Activated T-helper 2 cell treated with anti-CD3 and anti-CD28 coated beads, Interferon-gamma antibody, Interleukin-2, Interleukin-4, amounts not matched to agents 10 μg/mL and 5 μg/mL and 100 μg/mL, durations not matched to agents 14 hours and 24 hours and 36 hours (primary cell): ENCODE measurements at regions not wholly inside any gene's neighbourhood (a gene's known extent, or its start where the extent isn't known, plus 50 kb on each side); places are given as distances from the start of the nearest gene placed in this dataset.

Experiments used
- DNase-seq: peaks from one replicate; pipeline ENCODE4 v3.0.0; 2021; ENCODE audit warnings: low spot score
- H3K27ac Mint-ChIP-seq: one replicate; pipeline ENCODE4 v1.8.0; 2021; ENCODE audit warnings: mixed read lengths
- H3K27me3 Mint-ChIP-seq: one replicate; pipeline ENCODE4 v1.8.0; 2021; ENCODE audit warnings: low read depth, mixed read lengths
- H3K36me3 Mint-ChIP-seq: one replicate; pipeline ENCODE4 v1.8.0; 2021; ENCODE audit warnings: low read depth, mixed read lengths
- H3K4me1 Mint-ChIP-seq: one replicate; pipeline ENCODE4 v1.8.0; 2021; ENCODE audit warnings: low read depth, mixed read lengths
- H3K4me3 Mint-ChIP-seq: one replicate; pipeline ENCODE4 v1.8.0; 2021; ENCODE audit warnings: low read depth, mild to moderate bottlenecking, moderate library complexity, mixed read lengths
- H3K9me3 Mint-ChIP-seq: one replicate; pipeline ENCODE4 v1.8.0; 2021; ENCODE audit warnings: mixed read lengths
- intact Hi-C: fragments of 100-400 bp; cut with micrococcal nuclease; formaldehyde crosslinking; loops from one replicate; pipeline ENCODE4 v1.15.1; 2023

DNA sequence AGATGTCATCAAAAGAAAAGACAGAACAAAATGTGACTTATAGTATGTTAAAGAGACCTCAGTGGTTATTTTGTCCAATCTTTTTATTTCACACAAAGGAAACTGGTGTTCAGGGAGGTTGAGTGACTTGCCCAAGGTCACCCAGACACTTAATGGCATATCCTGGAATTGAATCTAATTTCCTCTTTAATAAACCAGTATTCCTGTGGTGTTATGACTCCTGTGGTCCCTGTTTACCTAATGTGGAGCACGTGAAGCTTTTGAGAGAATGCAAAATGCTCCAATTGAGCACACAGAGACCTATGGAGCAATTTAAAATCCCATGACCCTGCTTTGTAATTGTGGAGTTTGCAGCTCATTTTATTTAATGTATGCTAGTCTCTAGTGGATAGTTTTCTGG is 251.9 kb downstream of the REEP3 start:
- Mint-ChIP-seq H3K4me3 (no peak overlapping the region), H3K4me1 (no peaks in the 10 kb centered on the region), H3K36me3 (no peaks in the 10 kb centered on the region), H3K9me3 (no peaks in the 10 kb centered on the region), H3K27me3 (peaks cover 20% of the 10 kb centered on the region), H3K27ac (no peak overlapping the region)
- no peak for DNase-seq
- intact Hi-C loops, result no loop called here

DNA sequence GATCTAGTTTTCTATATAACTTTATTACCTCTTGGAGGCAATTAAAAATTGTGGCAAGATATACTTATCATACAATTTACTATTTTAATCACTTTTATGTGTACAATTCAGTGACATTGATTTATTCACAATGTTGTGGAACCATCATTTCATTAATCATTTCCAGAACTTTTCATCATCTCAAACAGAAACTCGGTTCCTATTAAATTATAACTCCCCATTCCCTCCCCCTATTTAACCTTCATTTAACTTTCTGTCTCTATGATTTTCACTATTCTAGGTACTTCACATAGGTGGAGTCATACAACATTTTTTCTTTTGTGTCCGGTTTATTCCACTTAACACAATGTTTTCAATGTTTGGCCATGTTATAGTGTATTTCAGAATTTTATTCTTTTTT is 252.8 kb downstream of the REEP3 start:
- no peaks in the 10 kb centered on the region for H3K36me3 Mint-ChIP-seq
- DNase-seq, result no peak
- H3K27me3 Mint-ChIP-seq, result peaks cover 20% of the 10 kb centered on the region
- intact Hi-C loops, result no loop called here
- no peak overlapping the region for H3K4me3 Mint-ChIP-seq
- H3K9me3 Mint-ChIP-seq, result no peaks in the 10 kb centered on the region
- H3K27ac Mint-ChIP-seq, result no peak overlapping the region
- H3K4me1 Mint-ChIP-seq, result no peaks in the 10 kb centered on the region

DNA sequence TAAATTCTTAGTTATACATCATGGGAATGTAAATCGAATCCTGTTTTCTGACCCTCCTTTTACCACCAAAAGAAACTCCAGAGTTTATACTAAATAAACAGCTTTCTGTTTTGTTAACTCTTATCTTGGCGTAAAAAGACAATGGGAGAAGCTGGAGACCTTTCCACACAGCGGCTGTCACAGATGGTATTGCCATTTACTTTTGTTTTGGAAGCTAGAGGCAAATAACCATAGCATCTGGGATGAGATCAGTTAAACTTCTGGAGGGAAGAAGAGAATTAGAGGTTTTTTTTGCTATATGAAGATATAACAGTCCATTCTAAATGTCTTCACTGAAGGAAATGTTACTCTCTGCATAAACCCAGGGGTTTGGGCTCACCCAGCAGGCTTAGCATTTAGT is 258.9 kb downstream of the REEP3 start:
- intact Hi-C loops, result no loop called here
- Mint-ChIP-seq H3K27me3 (peaks cover 9% of the 10 kb centered on the region), H3K36me3 (no peaks in the 10 kb centered on the region), H3K27ac (no peak overlapping the region), H3K9me3 (no peaks in the 10 kb centered on the region), H3K4me1 (no peaks in the 10 kb centered on the region), H3K4me3 (no peak overlapping the region)
- no peak for DNase-seq

DNA sequence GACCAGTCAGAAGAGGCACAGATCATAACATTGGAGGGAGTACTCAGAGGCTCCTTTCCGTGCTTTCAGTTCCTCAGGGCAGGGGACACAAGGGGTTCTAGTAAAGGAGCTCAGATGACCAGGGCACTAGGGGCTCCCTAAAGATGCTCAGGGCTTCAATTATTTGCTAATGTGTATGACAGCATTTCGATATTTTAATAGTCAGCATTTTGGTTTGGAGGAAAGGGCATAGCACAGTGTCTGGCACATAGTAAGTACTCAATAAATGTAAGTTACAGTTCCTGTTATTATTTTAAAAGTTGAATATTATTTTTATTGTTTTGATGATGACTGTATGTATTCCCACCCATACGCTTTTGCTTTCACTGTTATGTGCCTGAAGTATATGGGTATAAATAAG is 260.0 kb downstream of the REEP3 start:
- no peaks in the 10 kb centered on the region for H3K9me3 Mint-ChIP-seq
- H3K4me1 Mint-ChIP-seq, result no peaks in the 10 kb centered on the region
- H3K27me3 Mint-ChIP-seq, result peaks cover 11% of the 10 kb centered on the region
- H3K36me3 Mint-ChIP-seq, result no peaks in the 10 kb centered on the region
- intact Hi-C loops, result no loop called here
- H3K4me3 Mint-ChIP-seq, result no peak overlapping the region
- DNase-seq, result no peak
- H3K27ac Mint-ChIP-seq, result no peak overlapping the region

DNA sequence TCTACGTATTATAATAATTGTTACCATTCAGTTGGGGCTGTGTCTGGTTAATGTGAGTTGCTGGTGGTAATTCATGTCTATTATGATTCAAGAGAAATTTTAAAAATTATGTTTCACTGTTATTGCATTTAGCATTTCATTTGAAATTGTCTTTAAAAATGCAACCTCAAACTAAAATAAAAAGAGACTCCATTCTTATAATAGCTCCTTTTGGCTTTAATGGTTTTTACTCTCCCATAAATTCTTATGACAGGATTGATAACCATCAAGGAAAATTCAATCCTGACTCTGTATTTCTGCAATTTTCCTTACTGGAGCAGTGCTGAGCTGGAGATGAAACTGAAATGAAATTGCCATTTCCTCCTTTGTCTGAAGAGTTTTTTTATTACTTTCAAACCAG is 262.7 kb downstream of the REEP3 start:
- peaks cover 3% of the 10 kb centered on the region for H3K4me1 Mint-ChIP-seq
- H3K27me3 Mint-ChIP-seq, result peaks cover 7% of the 10 kb centered on the region
- intact Hi-C loops, result no loop called here
- H3K9me3 Mint-ChIP-seq, result peaks cover 5% of the 10 kb centered on the region
- H3K36me3 Mint-ChIP-seq, result no peaks in the 10 kb centered on the region
- H3K27ac Mint-ChIP-seq, result no peak overlapping the region
- no peak for DNase-seq
- H3K4me3 Mint-ChIP-seq, result no peak overlapping the region

DNA sequence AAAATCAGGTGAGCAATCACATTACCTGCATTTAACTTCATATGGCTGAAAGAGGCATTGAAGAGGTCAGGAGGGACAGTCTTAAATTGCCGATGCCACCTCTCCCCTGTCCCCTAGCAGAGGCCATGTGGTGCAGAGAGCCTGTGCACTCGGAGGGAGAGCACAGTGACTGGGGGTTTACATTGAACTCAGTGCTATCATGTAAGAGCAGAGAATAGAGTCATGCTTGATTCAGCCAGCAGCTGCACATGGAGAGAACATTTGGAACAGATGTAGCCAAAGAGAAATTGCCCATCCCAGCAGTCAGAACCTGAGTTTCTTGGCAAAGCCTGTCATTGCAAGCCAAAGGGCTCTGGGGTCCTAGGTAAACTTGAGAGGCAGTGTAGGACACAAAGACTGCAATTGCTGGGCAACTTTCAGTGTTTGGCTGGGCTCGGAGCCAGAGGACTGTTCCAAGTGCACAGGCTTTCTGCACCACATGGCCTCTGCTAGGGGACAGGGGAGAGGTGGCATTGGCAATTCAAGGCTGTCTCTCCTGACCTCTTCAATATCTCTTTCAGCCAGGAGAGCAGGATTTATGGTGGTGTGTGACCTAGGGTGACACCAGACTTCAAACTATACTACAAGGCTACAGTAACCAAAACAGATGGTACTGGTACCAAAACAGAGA is 267.1 kb downstream of the REEP3 start:
- intact Hi-C loops, result no loop called here
- Mint-ChIP-seq H3K27me3 (peaks cover 10% of the 10 kb centered on the region), H3K27ac (no peak overlapping the region), H3K36me3 (no peaks in the 10 kb centered on the region), H3K4me3 (no peak overlapping the region), H3K9me3 (peaks cover 5% of the 10 kb centered on the region), H3K4me1 (peaks cover 3% of the 10 kb centered on the region)
- DNase-seq, result no peak

DNA sequence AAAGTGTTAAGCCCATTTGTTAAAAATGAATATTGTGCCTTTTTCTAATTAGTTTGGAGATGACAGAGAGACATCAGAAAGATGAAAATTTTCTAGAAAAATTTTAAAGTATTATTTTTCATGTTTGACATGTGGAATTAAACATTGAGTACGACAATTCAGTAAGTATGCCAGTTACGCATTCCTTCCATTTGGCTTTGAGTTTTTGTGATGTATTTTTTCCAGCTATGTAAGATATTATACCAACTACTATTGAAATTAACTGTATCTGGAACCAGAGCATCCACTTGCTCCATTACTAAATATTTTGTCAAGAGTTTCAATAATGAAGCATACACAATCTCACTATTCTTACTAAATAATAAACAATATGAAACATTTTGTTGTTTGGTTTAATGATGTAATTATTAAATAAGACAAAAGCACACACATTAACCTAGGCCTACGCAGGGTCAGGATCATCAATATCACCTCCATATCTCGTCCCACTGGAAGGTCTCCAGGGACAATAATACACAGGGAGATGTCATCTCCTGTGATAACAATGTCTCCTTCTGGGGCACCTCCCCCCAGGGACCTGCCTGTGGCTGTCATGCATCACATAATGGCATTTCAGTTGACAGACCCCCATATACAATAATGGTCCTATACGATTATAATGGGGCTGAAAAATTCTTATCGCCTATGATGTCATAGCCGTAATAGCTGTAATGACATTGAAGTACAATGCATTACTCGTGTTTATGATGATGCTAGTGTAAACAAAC is 274.1 kb downstream of the REEP3 start:
- Mint-ChIP-seq H3K36me3 (no peaks in the 10 kb centered on the region), H3K4me1 (no peaks in the 10 kb centered on the region), H3K4me3 (no peak overlapping the region), H3K27ac (no peak overlapping the region), H3K9me3 (no peaks in the 10 kb centered on the region), H3K27me3 (peaks cover 7% of the 10 kb centered on the region)
- DNase-seq, result no peak
- intact Hi-C loops, result no loop called here

DNA sequence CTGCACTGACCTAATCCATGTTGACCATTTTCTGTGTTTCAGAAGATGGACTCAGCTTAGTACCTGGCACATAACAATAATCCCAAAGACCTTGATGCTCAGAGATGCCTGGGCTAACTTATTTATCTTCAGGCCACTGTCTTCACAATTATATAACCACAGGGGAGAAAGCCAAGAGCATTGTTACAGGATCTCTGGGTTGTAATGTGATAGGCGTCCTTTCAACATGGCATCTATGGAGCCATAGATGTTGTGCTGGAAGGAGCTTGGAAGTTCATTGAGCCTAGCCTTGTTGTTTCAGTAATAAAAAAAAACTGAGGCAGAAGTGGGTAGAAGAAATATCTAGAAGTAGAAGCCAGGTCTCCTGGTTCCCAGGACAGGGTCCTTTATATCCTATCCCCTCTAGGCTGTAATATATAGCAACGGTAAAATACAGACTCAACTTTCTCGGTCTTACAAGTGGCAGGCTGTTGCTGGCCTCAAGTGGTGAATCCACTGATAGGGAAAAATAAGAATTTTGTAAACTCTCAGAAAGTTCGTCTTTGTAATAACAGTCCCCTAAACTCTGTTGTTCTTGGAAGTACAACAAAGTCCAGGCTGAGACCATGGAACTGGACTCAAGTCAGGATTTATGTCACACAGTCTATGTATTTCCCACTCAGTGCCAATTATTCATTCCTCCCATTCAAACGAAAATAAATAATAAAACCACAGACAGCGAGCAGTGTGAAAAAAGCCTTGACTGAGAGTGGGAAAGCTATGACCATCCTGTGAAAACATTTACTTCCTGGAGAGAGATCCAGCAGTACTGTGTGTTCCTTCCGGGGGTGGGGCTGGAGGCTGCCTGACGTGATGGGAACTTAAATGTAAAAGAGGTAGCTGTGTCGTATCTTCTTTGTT is 277.6 kb downstream of the REEP3 start:
- H3K27ac Mint-ChIP-seq, result no peak overlapping the region
- no peaks in the 10 kb centered on the region for H3K9me3 Mint-ChIP-seq
- no peak for DNase-seq
- intact Hi-C loops, result no loop called here
- no peaks in the 10 kb centered on the region for H3K4me1 Mint-ChIP-seq
- no peak overlapping the region for H3K4me3 Mint-ChIP-seq
- H3K36me3 Mint-ChIP-seq, result no peaks in the 10 kb centered on the region
- no peaks in the 10 kb centered on the region for H3K27me3 Mint-ChIP-seq

DNA sequence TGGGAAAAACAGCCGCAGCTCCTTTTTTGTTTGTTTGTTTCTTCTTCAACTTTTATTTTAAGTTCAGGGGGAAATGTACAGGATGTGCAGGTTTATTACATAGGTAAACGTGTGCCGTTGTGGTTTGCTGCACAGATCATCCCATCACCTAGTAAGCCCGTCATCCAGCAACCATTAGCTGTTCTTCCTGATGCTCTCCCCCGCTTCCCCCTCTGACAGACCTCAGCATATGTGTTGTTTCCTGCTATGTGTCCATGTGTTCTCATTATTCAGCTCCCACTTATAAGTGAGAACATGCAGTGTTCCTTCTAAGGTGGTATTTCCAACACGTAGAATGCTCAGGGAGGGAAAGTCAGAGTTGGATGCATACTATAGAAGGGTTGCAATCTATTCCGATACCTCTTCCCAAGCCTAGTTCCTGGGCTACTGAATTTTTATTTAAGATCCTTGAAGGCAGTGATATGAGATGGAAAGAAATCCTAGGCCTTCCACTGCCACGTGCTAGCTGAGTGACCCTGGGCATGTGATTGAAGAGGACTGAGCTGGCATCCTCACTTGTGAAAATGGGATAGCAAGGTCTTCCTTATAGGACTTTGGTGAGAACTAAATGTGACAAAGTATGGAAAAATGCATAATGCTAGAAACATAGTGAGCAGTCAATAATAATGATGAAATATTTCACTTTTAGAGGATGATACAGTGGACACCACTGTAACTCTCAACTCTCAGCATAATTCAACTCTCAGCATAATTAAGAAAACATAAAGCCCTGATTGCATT is 278.5 kb downstream of the REEP3 start:
- no peaks in the 10 kb centered on the region for H3K9me3 Mint-ChIP-seq
- no peaks in the 10 kb centered on the region for H3K27me3 Mint-ChIP-seq
- no peak for DNase-seq
- H3K4me3 Mint-ChIP-seq, result no peak overlapping the region
- no peak overlapping the region for H3K27ac Mint-ChIP-seq
- no peaks in the 10 kb centered on the region for H3K36me3 Mint-ChIP-seq
- intact Hi-C loops, result no loop called here
- H3K4me1 Mint-ChIP-seq, result no peaks in the 10 kb centered on the region

DNA sequence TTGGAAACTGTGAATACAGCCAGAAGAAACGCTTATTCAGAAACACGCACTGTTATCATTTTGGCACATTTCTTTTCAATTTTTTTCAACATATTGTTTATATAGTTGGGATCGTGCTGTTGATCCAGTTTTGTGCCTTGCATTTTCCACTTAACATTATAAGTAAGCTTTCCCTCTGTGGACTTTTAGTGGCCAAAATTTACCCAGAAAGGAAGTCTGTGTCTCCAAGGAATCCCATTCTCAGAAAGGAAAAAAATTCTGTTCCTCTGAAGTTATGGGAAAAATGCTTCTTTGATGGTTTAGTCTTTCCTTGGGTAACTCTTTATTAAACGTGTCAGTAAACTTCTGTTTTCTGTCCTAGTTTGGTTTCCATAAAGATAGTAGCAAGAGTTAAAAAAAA is 280.0 kb downstream of the REEP3 start:
- intact Hi-C loops, result no loop called here
- Mint-ChIP-seq H3K4me1 (no peaks in the 10 kb centered on the region), H3K27ac (no peak overlapping the region), H3K27me3 (no peaks in the 10 kb centered on the region), H3K9me3 (peaks cover 4% of the 10 kb centered on the region), H3K4me3 (no peak overlapping the region), H3K36me3 (no peaks in the 10 kb centered on the region)
- DNase-seq, result no peak

DNA sequence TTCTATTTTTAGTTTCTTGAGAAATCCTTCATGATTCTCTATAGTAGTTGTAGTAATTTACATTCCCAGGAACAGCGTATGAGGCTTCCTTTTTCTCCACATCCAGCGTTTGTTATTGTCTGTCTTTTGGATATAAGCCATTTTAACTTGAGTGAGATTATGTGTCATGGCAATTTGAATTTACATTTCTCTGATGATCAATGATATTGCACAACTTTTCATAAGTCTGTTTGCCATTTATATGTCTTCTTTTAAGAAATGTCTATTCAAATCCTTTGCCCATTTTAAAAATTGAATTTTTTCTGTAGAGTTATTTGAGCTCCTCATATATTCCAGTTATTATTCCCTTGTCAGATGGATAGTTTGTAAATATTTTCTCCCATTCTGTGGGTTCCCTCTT is 285.1 kb downstream of the REEP3 start:
- intact Hi-C loops, result no loop called here
- no peak overlapping the region for H3K4me3 Mint-ChIP-seq
- H3K9me3 Mint-ChIP-seq, result peaks cover 11% of the 10 kb centered on the region
- no peak overlapping the region for H3K27ac Mint-ChIP-seq
- DNase-seq, result no peak
- H3K4me1 Mint-ChIP-seq, result no peaks in the 10 kb centered on the region
- no peaks in the 10 kb centered on the region for H3K36me3 Mint-ChIP-seq
- no peaks in the 10 kb centered on the region for H3K27me3 Mint-ChIP-seq

DNA sequence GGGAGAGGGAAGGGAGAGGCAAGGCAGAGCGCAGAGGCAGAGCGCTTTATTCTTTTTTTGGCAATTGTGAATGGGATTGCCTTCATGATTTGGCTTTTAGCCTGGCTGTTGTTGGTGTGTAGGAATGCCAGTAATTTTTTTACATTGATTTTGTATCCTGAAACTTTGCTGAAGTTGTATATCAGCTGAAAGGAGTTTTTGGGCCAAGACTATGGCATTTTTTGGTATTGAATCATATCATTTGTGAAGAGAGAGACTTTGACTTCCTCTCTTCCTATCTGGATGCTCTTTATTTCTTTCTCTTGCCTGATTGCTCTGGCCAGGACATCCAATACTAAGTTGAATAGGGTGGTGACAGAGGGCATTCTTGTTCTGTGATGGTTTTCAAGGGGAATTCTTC is 291.3 kb downstream of the REEP3 start:
- intact Hi-C loops, result no loop called here
- Mint-ChIP-seq H3K4me3 (no peak overlapping the region), H3K9me3 (no peaks in the 10 kb centered on the region), H3K4me1 (no peaks in the 10 kb centered on the region), H3K27me3 (peaks cover under 1% of the 10 kb centered on the region), H3K36me3 (no peaks in the 10 kb centered on the region), H3K27ac (no peak overlapping the region)
- DNase-seq, result no peak
